Nephron progenitor cell (in vitro differentiated cells): ENCODE measurements at regions not wholly inside any gene's neighbourhood (a gene's known extent, or its start where the extent isn't known, plus 50 kb on each side); places are given as distances from the start of the nearest gene placed in this dataset.
"Not testable (repeated sequence)": the region's sequence is repeated elsewhere in the genome, so short reads cannot be mapped to it uniquely, and the experiment has no call there.

Experiments used
- DNase-seq: peaks from one replicate; pipeline ENCODE4 v3.0.0; 2021
- H3K27ac Mint-ChIP-seq: 2 replicates; pipeline ENCODE4 v1.8.0; 2021; ENCODE audit warnings: mild to moderate bottlenecking, moderate library complexity, mixed read lengths
- H3K27me3 Mint-ChIP-seq: 2 replicates; pipeline ENCODE4 v1.8.0; 2021; ENCODE audit warnings: mild to moderate bottlenecking, low read depth, mixed read lengths; ENCODE audit not compliant: poor library complexity
- H3K36me3 Mint-ChIP-seq: 2 replicates; pipeline ENCODE4 v1.8.0; 2021; ENCODE audit warnings: low read depth, mixed read lengths
- H3K4me1 Mint-ChIP-seq: 2 replicates; pipeline ENCODE4 v1.8.0; 2021; ENCODE audit warnings: mixed read lengths
- H3K4me3 Mint-ChIP-seq: 2 replicates; pipeline ENCODE4 v1.8.0; 2021; ENCODE audit warnings: mild to moderate bottlenecking, moderate library complexity, mixed read lengths
- H3K9me3 Mint-ChIP-seq: 2 replicates; pipeline ENCODE4 v1.8.0; 2021; ENCODE audit warnings: mild to moderate bottlenecking, moderate library complexity, mixed read lengths
- TF ChIP-seq, protein P1 (sequence below): fragments of 200-600 bp; sonication (generic); IDR thresholded peaks from 2 replicates; pipeline ENCODE4 v1.5.0; 2021; ENCODE audit warnings: antibody characterized with exemption

DNA sequence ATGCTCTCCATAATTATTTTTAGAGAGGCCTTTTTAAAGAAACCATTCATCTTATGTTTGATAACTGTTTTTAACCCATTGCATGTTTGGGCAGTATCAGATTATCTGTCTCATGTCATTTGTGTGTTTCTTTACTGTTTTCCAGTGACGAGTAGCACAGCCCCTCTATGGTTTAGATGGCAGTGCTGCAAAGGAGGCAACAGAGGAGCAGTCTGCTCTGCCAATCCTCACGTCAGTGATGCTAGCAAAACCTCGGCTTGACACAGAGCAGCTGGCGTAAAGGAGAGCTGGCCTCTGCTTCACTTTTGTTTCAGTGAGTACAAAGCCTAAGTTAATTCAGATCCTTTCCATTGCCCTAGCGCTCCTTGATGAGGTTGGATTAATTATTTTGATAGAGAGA is 80.4 kb upstream of the GARIN1A start:
- H3K36me3 Mint-ChIP-seq: peaks cover 77% of the 10 kb centered on the region
- TF ChIP-seq, protein P1, sequence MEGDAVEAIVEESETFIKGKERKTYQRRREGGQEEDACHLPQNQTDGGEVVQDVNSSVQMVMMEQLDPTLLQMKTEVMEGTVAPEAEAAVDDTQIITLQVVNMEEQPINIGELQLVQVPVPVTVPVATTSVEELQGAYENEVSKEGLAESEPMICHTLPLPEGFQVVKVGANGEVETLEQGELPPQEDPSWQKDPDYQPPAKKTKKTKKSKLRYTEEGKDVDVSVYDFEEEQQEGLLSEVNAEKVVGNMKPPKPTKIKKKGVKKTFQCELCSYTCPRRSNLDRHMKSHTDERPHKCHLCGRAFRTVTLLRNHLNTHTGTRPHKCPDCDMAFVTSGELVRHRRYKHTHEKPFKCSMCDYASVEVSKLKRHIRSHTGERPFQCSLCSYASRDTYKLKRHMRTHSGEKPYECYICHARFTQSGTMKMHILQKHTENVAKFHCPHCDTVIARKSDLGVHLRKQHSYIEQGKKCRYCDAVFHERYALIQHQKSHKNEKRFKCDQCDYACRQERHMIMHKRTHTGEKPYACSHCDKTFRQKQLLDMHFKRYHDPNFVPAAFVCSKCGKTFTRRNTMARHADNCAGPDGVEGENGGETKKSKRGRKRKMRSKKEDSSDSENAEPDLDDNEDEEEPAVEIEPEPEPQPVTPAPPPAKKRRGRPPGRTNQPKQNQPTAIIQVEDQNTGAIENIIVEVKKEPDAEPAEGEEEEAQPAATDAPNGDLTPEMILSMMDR: no peak
- H3K4me1 Mint-ChIP-seq: no peaks in the 10 kb centered on the region
- no peak for DNase-seq
- peaks cover 5% of the 10 kb centered on the region for H3K27me3 Mint-ChIP-seq
- H3K9me3 Mint-ChIP-seq: no peaks in the 10 kb centered on the region
- no peak overlapping the region for H3K27ac Mint-ChIP-seq
- H3K4me3 Mint-ChIP-seq: no peak overlapping the region

DNA sequence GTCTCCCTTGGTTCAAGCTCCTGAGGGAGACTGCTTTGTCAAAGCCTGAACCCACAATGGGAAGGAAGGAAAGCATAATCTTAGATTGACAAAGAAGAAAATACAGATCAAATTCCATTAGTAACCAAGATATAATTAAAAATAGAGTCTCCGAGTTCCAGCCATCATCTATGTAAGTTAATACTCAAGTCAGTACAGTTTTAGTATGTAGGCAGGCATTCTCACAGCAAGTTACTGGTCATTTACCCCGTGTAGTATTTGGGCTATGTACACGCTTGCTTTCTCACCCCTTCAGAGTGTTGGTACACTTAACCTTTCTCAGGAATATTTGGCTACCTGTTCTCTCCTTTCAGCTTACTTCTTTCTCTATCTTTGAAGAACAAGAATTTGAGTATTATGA is 79.9 kb upstream of the GARIN1A start:
- not testable (repeated sequence) for H3K4me1 Mint-ChIP-seq, H3K4me3 Mint-ChIP-seq, DNase-seq, H3K27me3 Mint-ChIP-seq, H3K27ac Mint-ChIP-seq, H3K9me3 Mint-ChIP-seq
- H3K36me3 Mint-ChIP-seq: peaks cover 76% of the 10 kb centered on the region

DNA sequence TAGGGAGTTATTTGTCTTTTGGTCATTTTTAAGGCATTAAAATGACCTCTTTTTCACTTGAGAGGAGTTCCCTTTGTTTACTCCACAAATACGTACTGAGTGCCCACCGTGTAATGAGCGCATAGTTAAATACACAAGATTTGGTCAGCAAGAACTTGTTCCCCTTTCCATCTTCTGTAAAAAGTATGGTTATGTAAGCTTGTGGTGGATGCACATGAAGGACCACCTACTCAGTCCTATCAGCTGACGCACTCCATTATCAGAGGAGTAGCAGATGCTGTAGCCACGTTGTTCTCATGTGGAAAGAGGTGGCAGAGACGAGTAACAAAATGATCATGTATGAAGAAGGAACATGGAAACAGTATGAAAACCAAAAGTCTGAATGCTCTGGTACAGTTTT is 78.0 kb upstream of the GARIN1A start:
- H3K4me1 Mint-ChIP-seq, DNase-seq, H3K9me3 Mint-ChIP-seq, H3K27me3 Mint-ChIP-seq, H3K4me3 Mint-ChIP-seq, H3K27ac Mint-ChIP-seq: not testable (repeated sequence)
- H3K36me3 Mint-ChIP-seq: peaks cover 69% of the 10 kb centered on the region

DNA sequence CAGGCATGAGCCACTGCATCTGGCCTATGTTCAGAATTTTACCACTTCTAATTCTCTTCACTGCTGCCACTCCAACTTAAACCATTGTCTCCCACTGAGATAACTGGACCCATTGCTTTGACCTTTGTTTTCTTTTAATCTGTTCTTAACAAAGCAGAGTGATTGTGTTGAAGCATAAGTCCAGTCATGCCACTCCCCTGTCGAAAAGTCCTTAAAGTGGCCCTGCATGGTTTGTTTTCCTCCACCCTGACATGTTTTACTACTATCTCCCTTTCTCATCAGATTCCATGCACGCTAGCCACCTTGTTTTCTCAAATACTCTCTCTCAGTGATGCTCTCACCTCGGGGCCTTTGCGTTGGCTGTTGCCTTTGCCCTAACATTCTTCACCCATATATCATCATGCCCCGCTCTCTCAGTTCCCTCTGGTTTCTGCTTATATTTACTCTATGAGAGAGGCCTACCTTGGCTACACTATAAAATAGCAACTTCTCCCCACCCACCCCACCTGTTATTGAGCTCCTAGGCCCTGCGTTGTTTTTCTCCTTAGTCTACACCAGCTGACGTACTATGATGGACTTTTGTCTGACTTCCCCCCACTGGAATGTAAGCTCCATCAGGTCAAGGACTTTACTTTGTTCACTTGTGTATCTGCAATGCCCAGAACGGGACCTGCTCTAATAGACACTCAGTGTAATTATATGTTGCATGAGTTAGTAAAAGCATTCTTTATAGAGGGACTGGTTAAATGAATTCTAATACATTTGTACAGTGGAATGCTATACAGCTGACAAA is 75.6 kb upstream of the GARIN1A start:
- not testable (repeated sequence) for H3K4me3 Mint-ChIP-seq, H3K4me1 Mint-ChIP-seq, H3K27me3 Mint-ChIP-seq, DNase-seq, H3K9me3 Mint-ChIP-seq
- peak overlapping the region; percentile 3 for H3K27ac Mint-ChIP-seq
- H3K36me3 Mint-ChIP-seq: peaks cover 68% of the 10 kb centered on the region

DNA sequence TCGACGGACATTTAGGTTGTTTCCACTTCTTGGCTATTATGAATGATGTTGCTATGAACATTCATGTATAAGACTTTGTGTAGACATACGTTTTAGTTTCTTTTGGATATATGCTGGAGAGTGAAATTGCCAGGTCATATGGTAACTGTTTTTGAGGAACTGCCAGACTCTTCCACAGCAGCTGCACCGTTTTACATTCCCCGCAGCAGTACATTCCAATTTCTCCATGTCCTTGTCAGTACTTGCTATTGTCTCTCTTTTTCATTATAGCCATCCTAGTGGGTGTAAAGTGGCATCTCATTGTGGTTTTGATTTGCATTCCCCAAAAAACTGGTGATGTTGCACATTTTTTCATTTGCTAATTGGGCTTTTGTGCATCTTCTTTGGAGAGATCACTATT is 73.1 kb upstream of the GARIN1A start:
- DNase-seq, H3K4me1 Mint-ChIP-seq, H3K4me3 Mint-ChIP-seq, H3K27ac Mint-ChIP-seq, H3K27me3 Mint-ChIP-seq, H3K9me3 Mint-ChIP-seq: not testable (repeated sequence)
- peaks cover 64% of the 10 kb centered on the region for H3K36me3 Mint-ChIP-seq

DNA sequence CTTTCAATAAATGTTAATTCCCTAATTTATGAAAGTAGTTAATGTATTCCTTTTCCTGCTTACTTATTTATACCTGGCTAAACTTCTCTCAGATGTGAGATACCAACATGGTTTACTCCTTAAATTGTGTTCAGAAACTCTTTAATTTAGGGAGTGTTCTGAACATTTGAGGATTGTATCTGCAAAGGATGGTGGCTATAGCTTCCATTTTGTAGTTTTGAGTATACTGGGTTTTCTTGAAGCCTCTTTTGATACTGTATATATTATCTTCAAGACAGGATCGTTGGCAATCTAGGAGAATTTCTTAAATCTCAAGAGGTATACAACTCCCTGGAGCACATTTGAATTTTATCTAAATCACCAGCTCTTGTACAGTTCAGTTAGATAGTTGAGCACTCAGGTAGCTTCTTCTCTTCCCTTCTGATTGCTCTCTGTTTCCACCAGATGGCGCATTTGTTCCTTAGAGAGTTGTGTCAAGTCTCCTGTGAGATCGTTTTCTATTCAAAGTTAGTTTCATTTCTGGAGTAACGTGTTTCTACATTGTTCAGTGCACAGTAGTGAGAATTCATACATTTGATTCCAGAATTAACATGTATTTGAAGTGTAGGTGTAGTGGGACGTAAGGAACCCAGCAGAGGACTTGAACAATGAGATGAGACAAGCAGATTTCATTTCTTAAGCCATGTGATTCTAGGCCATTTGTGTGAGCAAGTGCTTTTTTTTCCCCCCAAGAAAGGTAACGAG is 63.2 kb upstream of the GARIN1A start:
- H3K27ac Mint-ChIP-seq: not testable (repeated sequence)

DNA sequence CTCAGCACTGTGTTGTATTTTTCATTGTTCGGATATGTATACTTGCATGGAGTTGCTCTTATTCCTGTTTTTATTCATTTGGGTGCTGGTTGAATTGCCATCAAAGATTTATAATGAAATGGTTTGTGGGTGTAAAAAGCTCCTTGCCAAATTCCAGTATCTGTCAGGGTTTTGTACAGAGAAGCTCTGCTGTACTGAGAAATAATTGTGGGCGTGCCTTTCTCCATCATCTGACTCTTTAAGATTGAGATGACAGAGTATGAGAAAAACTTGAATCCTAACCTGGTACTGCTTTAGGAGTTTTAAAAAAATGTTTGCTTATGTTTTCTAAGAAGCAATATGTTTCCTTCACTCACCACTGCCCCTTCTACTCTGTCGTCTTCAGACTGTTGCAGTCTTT is 58.7 kb upstream of the GARIN1A start:
- H3K27ac Mint-ChIP-seq, H3K27me3 Mint-ChIP-seq, H3K4me1 Mint-ChIP-seq, H3K9me3 Mint-ChIP-seq, H3K4me3 Mint-ChIP-seq, DNase-seq: not testable (repeated sequence)
- H3K36me3 Mint-ChIP-seq: peaks cover 39% of the 10 kb centered on the region

More for the DNA sequence above, 63.2 kb upstream of the GARIN1A start:
- TF ChIP-seq, protein P1: peak; percentile 50
- H3K4me3 Mint-ChIP-seq, H3K9me3 Mint-ChIP-seq, H3K27me3 Mint-ChIP-seq, H3K4me1 Mint-ChIP-seq: not testable (repeated sequence)
- DNase-seq: peak; percentile 11
- peaks cover 20% of the 10 kb centered on the region for H3K36me3 Mint-ChIP-seq

DNA sequence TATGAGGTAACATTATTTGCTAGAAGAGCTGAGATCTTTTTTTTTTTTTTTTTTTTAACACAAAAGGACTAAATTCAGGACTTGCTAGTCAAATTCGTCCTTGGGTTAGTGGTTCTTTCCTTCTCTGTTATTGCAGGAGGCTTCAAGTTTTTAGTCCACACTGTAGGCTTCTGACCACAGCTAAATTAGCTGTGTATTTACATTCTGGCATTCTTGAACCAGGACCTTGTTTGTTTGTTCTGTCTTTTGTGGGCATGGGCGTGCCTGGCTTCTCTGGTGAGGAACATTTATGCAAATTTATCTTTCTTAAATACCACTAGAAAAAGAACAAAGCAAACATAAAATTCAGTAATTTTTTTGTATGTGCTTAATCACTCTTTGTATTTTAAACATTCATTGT is 57.3 kb upstream of the GARIN1A start:
- Mint-ChIP-seq H3K27ac (peak overlapping the region; percentile 48), H3K36me3 (peaks cover 36% of the 10 kb centered on the region)
- not testable (repeated sequence) for H3K9me3 Mint-ChIP-seq, H3K4me1 Mint-ChIP-seq, H3K27me3 Mint-ChIP-seq, H3K4me3 Mint-ChIP-seq, DNase-seq

DNA sequence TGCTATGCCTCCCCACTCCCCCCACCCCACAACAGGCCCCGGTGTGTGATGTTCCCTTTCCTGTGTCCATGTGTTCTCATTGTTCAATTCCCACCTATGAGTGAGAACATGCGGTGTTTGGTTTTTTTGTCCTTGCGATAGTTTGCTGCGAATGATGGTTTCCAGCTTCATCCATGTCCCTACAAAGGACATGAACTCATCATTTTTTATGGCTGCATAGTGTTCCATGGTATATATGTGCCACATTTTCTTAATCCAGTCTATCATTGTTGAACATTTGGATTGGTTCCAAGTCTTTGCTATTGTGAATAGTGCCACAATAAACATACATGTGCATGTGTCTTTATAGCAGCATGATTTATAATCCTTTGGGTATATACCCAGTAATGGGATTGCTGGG is 55.3 kb upstream of the GARIN1A start:
- not testable (repeated sequence) for H3K4me3 Mint-ChIP-seq, H3K9me3 Mint-ChIP-seq, H3K27me3 Mint-ChIP-seq, DNase-seq, H3K4me1 Mint-ChIP-seq
- Mint-ChIP-seq H3K27ac (peak overlapping the region; percentile 68), H3K36me3 (peaks cover 43% of the 10 kb centered on the region)
